ENCODE measurements at regions not wholly inside any gene's neighbourhood (a gene's known extent, or its start where the extent isn't known, plus 50 kb on each side); places are given as distances from the start of the nearest gene placed in this dataset.

DNA sequence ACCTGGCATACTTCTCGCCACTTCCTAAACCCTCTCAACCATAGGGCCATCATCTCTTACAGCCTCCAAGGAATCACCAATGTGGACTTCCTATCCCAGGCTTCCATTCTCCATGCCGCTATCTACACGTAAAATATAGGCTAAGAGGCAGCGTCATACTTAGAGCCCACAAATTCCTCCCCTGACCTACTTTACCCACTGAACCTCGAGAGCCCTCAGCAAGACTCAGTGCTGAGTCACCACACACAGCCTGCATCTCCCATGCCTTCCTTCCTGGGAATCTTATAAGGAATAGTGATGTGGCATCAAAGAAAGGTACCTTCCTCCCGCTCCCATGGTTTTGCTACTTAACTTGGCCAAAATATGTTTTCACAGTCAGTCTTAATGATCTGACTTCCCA, 435.6 kb upstream of the NFE2L3 start:
- no peak for ATAC-seq
- no peaks in the 10 kb centered on the region for H3K27me3 ChIP-seq
- H3K4me1 ChIP-seq, result peaks cover 0 to 41% (median 13%) of the 10 kb centered on the region in 3 donors
- H3K36me3 ChIP-seq, result no peaks in the 10 kb centered on the region
- TF ChIP-seq, protein P1, sequence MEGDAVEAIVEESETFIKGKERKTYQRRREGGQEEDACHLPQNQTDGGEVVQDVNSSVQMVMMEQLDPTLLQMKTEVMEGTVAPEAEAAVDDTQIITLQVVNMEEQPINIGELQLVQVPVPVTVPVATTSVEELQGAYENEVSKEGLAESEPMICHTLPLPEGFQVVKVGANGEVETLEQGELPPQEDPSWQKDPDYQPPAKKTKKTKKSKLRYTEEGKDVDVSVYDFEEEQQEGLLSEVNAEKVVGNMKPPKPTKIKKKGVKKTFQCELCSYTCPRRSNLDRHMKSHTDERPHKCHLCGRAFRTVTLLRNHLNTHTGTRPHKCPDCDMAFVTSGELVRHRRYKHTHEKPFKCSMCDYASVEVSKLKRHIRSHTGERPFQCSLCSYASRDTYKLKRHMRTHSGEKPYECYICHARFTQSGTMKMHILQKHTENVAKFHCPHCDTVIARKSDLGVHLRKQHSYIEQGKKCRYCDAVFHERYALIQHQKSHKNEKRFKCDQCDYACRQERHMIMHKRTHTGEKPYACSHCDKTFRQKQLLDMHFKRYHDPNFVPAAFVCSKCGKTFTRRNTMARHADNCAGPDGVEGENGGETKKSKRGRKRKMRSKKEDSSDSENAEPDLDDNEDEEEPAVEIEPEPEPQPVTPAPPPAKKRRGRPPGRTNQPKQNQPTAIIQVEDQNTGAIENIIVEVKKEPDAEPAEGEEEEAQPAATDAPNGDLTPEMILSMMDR (IDR thresholded peaks at IDR 0.05), result no peak
- TF ChIP-seq POLR2AphosphoS5 (IDR thresholded peaks at IDR 0.05) (no peak), POLR2A (IDR thresholded peaks at IDR 0.05) (no peak), EP300 (IDR thresholded peaks at IDR 0.05) (no peak)
- H3K27ac ChIP-seq, result no peak overlapping the region
- no peaks in the 10 kb centered on the region for H3K9me3 ChIP-seq
- no peak overlapping the region for H3K4me3 ChIP-seq
- WGBS, 2 donors (ENCODE audit: low coverage in 1 of 2), result 72 to 80% methylated on average over 5 to 6 of the region's 6 CpGs

DNA sequence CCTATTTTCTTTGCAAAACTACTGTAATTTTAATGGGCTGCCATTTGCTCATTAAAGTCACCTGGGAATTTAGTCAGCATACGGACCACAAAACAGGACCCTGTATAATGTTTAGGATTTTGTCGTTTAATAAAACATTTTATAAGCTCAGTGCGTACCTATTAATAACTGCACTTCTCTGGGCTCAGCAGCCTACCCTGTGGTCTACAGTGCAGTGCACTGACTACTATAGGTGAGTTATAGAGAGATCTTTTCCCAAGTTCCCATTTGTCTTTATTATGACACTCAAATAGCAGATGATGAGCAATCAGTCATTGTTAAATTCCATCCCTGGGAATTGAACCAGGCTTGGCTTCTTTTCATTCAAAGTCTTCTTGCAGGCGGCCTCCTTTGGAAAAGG, 433.4 kb upstream of the NFE2L3 start:
- no peak for TF ChIP-seq POLR2A (IDR thresholded peaks at IDR 0.05)
- H3K27me3 ChIP-seq, result no peaks in the 10 kb centered on the region
- H3K36me3 ChIP-seq, result no peaks in the 10 kb centered on the region
- H3K9me3 ChIP-seq, result no peaks in the 10 kb centered on the region
- no peak overlapping the region for H3K27ac ChIP-seq
- peaks cover 0 to 21% (median 4%) of the 10 kb centered on the region in 3 donors for H3K4me1 ChIP-seq
- H3K4me3 ChIP-seq, result no peak overlapping the region
- WGBS, 2 donors (ENCODE audit: low coverage in 1 of 2), result 87% methylated on average over 3 of the region's 4 CpGs; no CpG with 5 or more reads in 1 of the 2 donors
- no peak for ATAC-seq

DNA sequence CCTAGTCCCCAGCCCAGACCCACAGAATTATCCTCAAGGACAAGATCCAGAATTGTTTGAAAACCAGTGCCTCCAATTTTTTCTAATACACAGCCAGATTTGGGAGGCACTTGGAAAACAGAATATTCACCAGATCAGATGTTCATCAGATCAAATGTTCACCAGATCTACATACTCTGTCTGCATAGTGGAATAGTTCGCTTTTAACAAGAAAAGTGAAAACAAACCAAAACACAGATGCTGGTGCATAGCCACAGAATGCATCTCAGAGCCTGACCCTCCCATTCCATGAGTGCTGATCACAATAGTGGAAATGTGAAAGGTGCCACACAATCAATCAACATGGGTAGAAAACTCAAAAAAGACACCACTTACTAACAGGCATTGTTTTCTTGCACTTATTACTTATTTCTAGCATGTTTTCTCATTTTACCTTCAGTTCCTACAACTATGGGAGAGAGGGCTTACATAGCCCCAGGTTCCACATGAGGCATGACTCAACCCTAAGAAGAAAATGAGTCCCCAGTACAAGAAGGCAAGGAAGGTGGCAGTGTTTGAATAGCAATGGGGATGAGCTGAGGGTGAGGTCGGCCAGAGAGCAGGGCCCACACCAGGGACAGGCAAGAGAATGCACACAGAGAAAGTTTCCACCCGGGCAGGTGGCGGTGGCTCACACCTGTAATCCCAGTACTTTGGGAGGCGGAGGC, 432.7 kb upstream of the NFE2L3 start:
- no peak for TF ChIP-seq POLR2A (IDR thresholded peaks at IDR 0.05)
- no peak for TF ChIP-seq EP300 (IDR thresholded peaks at IDR 0.05)
- TF ChIP-seq, protein P1 (IDR thresholded peaks at IDR 0.05), result no peak
- no peak for TF ChIP-seq POLR2AphosphoS5 (IDR thresholded peaks at IDR 0.05)
- 92 to 98% methylated on average over 5 of the region's 5 CpGs for WGBS, 2 donors (ENCODE audit: low coverage in 1 of 2)
- ATAC-seq, result no peak
- Histone ChIP-seq H3K27ac (no peak overlapping the region), H3K9me3 (no peaks in the 10 kb centered on the region), H3K36me3 (no peaks in the 10 kb centered on the region), H3K27me3 (no peaks in the 10 kb centered on the region), H3K4me3 (no peak overlapping the region), H3K4me1 (peaks cover 0 to 13% (median 0%) of the 10 kb centered on the region in 3 donors)

DNA sequence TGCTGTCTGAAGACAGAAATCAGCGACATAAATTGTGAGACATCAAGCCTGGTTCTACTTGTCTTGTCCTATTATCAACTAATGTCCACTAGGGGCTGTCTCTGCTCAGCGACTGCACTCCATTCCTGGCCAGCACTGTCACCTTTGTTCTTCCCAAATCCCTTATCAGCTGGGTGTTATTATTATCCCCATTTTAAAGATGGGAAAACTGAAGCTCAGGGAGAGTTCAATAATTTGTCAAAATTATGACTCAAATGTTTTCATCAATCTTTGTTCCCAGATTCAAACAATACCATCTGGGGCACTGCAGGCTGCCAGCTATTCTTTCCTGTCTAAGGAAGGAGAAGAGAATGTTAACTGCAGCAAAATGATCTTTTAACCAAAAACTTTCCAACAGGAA, 431.6 kb upstream of the NFE2L3 start:
- 46 to 76% methylated on average over 2 of the region's 2 CpGs for WGBS, 2 donors (ENCODE audit: low coverage in 1 of 2)
- Histone ChIP-seq H3K36me3 (no peaks in the 10 kb centered on the region), H3K4me3 (no peak overlapping the region), H3K9me3 (no peaks in the 10 kb centered on the region), H3K27me3 (no peaks in the 10 kb centered on the region), H3K27ac (no peak overlapping the region), H3K4me1 (peaks cover 0 to 10% (median 0%) of the 10 kb centered on the region in 3 donors)
- no peak for TF ChIP-seq POLR2AphosphoS5 (IDR thresholded peaks at IDR 0.05)
- no peak for TF ChIP-seq EP300 (IDR thresholded peaks at IDR 0.05)
- TF ChIP-seq, protein P1 (IDR thresholded peaks at IDR 0.05), result peak in 3 of 4 experiments; percentile 20 to 34 (median 29)
- TF ChIP-seq POLR2A (IDR thresholded peaks at IDR 0.05), result no peak
- ATAC-seq, result no peak

DNA sequence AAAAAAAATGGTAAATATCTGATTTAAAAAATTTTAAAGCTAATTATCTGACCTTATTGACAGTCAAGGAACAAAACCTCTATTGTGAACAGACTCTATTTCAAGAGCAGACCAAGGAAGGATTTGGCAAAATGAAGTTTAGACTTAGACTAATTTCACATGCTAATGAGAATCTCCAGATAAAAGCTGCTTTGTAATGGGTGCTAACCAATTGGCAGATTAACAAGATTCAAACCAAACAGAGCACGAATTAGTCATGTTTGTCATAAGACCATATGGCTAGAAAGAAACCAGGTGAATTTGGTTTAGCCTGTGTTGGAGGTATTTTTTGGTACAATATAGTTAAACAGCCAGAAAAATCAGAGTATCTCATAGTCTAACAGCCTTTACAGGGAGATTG, 429.1 kb upstream of the NFE2L3 start:
- no peak overlapping the region for H3K4me3 ChIP-seq
- H3K36me3 ChIP-seq, result no peaks in the 10 kb centered on the region
- no peak overlapping the region for H3K27ac ChIP-seq
- WGBS, 2 donors (ENCODE audit: low coverage in 1 of 2), result 57% methylated on average over 1 of the region's 1 CpG; no CpG with 5 or more reads in 1 of the 2 donors
- peaks cover 0 to 6% (median 0%) of the 10 kb centered on the region in 3 donors for H3K4me1 ChIP-seq
- no peak for ATAC-seq
- H3K9me3 ChIP-seq, result no peaks in the 10 kb centered on the region
- no peaks in the 10 kb centered on the region for H3K27me3 ChIP-seq
- TF ChIP-seq POLR2A (IDR thresholded peaks at IDR 0.05) (no peak), POLR2AphosphoS5 (IDR thresholded peaks at IDR 0.05) (no peak), EP300 (IDR thresholded peaks at IDR 0.05) (no peak)
- TF ChIP-seq, protein P1 (IDR thresholded peaks at IDR 0.05), result no peak

Data from gastroesophageal sphincter (tissue), 4 donors.